Activated CD8-positive, alpha-beta memory T cell treated with anti-CD3 and anti-CD28 coated beads for 4 hours (primary cell): ENCODE measurements at regions not wholly inside any gene's neighbourhood (a gene's known extent, or its start where the extent isn't known, plus 50 kb on each side); places are given as distances from the start of the nearest gene placed in this dataset.
"Not testable (repeated sequence)": the region's sequence is repeated elsewhere in the genome, so short reads cannot be mapped to it uniquely, and the experiment has no call there.

Source experiments
- DNase-seq, 2 donors: peaks; one replicate each; pipeline ENCODE4 v3.0.0-alpha.2; 2020; ENCODE audit warnings: low read depth in 2 of 2

GRCh38 chr20:22734946-22735647 is 150.7 kb upstream of the FOXA2 start:
- not testable (repeated sequence) for DNase-seq

GRCh38 chr20:22740829-22741228 is 156.5 kb upstream of the FOXA2 start:
- no peak for DNase-seq

- DNase-seq: no peak
Observed at GRCh38 chr20:22744341-22745193, 160.2 kb upstream of the FOXA2 start.

- DNase-seq: no peak
Observed at GRCh38 chr20:22745194-22745500, 160.8 kb upstream of the FOXA2 start.

GRCh38 chr20:22746957-22747356 is 162.6 kb upstream of the FOXA2 start:
- no peak for DNase-seq

GRCh38 chr20:22752324-22752723 is 168.0 kb upstream of the FOXA2 start:
- no peak for DNase-seq

GRCh38 chr20:22757424-22758183 is 173.2 kb upstream of the FOXA2 start:
- DNase-seq: no peak

- DNase-seq: no peak
Observed at GRCh38 chr20:22758815-22759214, 174.4 kb upstream of the FOXA2 start.

- no peak for DNase-seq
Observed at GRCh38 chr20:22762576-22763256, 178.3 kb upstream of the FOXA2 start.

GRCh38 chr20:22763257-22763906 is 179.0 kb upstream of the FOXA2 start:
- no peak for DNase-seq

- no peak for DNase-seq
Observed at GRCh38 chr20:22768266-22769178, 184.2 kb upstream of the FOXA2 start.

- DNase-seq: no peak
Observed at GRCh38 chr20:22770241-22770800, 185.9 kb upstream of the FOXA2 start.

- DNase-seq: no peak
Observed at GRCh38 chr20:22771706-22772105, 187.3 kb upstream of the FOXA2 start.

- DNase-seq: no peak
Observed at GRCh38 chr20:22773344-22773743, 189.0 kb upstream of the FOXA2 start.

GRCh38 chr20:22775256-22775655 is 190.9 kb upstream of the FOXA2 start:
- no peak for DNase-seq

- DNase-seq: no peak
Observed at GRCh38 chr20:22775671-22776139, 191.3 kb upstream of the FOXA2 start.

GRCh38 chr20:22776369-22776768 is 192.0 kb upstream of the FOXA2 start:
- DNase-seq: no peak

GRCh38 chr20:22779878-22780277 is 195.5 kb upstream of the FOXA2 start:
- no peak for DNase-seq

- no peak for DNase-seq
Observed at GRCh38 chr20:22781869-22782268, 197.5 kb upstream of the FOXA2 start.

GRCh38 chr20:22789676-22790075 is 205.3 kb upstream of the FOXA2 start:
- DNase-seq: no peak
